NCI-H748 (cell line): ENCODE measurements at regions not wholly inside any gene's neighbourhood (a gene's known extent, or its start where the extent isn't known, plus 50 kb on each side); places are given as distances from the start of the nearest gene placed in this dataset.

Experiments used
- DNase-seq: peaks from one replicate; lab custom pipeline; 2025; ENCODE audit not compliant: unreplicated experiment; lab: John Stamatoyannopoulos, UW

GRCh38 chr16:7185689-7186088 lies 147.0 kb upstream of the RBFOX1 start:
- DNase-seq: no peak

GRCh38 chr16:7185165-7185564 lies 147.5 kb upstream of the RBFOX1 start:
- DNase-seq: no peak

- no peak for DNase-seq
These were observed 148.9 kb upstream of the RBFOX1 start for GRCh38 chr16:7183768-7184167.

- no peak for DNase-seq
These were observed 150.0 kb upstream of the RBFOX1 start for GRCh38 chr16:7182510-7183109.

- DNase-seq: no peak
These were observed 154.8 kb upstream of the RBFOX1 start for GRCh38 chr16:7177875-7178274.

- no peak for DNase-seq
These were observed 161.5 kb upstream of the RBFOX1 start for GRCh38 chr16:7171151-7171550.

GRCh38 chr16:7167626-7168025 lies 165.0 kb upstream of the RBFOX1 start:
- peak; percentile 6 for DNase-seq

GRCh38 chr16:7161891-7162290 lies 170.8 kb upstream of the RBFOX1 start:
- no peak for DNase-seq

- DNase-seq: no peak
These were observed 172.6 kb upstream of the RBFOX1 start for GRCh38 chr16:7160093-7160492.

GRCh38 chr16:7158481-7158880 lies 174.2 kb upstream of the RBFOX1 start:
- no peak for DNase-seq

- DNase-seq: no peak
These were observed 182.4 kb upstream of the RBFOX1 start for GRCh38 chr16:7150230-7150629.

GRCh38 chr16:7148606-7149005 lies 184.0 kb upstream of the RBFOX1 start:
- DNase-seq: no peak

GRCh38 chr16:7140899-7141298 lies 191.7 kb upstream of the RBFOX1 start:
- DNase-seq: no peak

- DNase-seq: no peak
These were observed 194.9 kb upstream of the RBFOX1 start for GRCh38 chr16:7137560-7138330.

GRCh38 chr16:7132465-7132864 lies 200.2 kb upstream of the RBFOX1 start:
- DNase-seq: no peak

GRCh38 chr16:7124701-7125100 lies 207.9 kb upstream of the RBFOX1 start:
- no peak for DNase-seq

GRCh38 chr16:7124242-7124641 lies 208.4 kb upstream of the RBFOX1 start:
- DNase-seq: no peak

- DNase-seq: no peak
These were observed 215.9 kb upstream of the RBFOX1 start for GRCh38 chr16:7116734-7117133.

GRCh38 chr16:7115898-7116297 lies 216.7 kb upstream of the RBFOX1 start:
- no peak for DNase-seq

GRCh38 chr16:7113949-7114348 lies 218.7 kb upstream of the RBFOX1 start:
- DNase-seq: no peak

- DNase-seq: no peak
These were observed 219.2 kb upstream of the RBFOX1 start for GRCh38 chr16:7113395-7113794.

- no peak for DNase-seq
These were observed 221.4 kb upstream of the RBFOX1 start for GRCh38 chr16:7111265-7111664.

GRCh38 chr16:7107436-7107835 lies 225.2 kb upstream of the RBFOX1 start:
- DNase-seq: no peak
